ENCODE measurements at regions not wholly inside any gene's neighbourhood (a gene's known extent, or its start where the extent isn't known, plus 50 kb on each side); places are given as distances from the start of the nearest gene placed in this dataset.

GRCh38 chr6:150689900-150690590 is 90.4 kb downstream of the PLEKHG1 start:
- TF ChIP-seq CTCF (IDR thresholded peaks at IDR 0.05; ENCODE audit: borderline replicate concordance, extremely low read depth, low read length, poor library complexity, severe bottlenecking) (no peak), EZH2 (IDR thresholded peaks at IDR 0.05; ENCODE audit: borderline replicate concordance, low read depth, low read length, severe bottlenecking) (no peak)

All from DND-41 (cell line).